ENCODE measurements at regions not wholly inside any gene's neighbourhood (a gene's known extent, or its start where the extent isn't known, plus 50 kb on each side); places are given as distances from the start of the nearest gene placed in this dataset.
"Not testable (repeated sequence)": the region's sequence is repeated elsewhere in the genome, so short reads cannot be mapped to it uniquely, and the experiment has no call there.

GRCh38 chr1:101567582-101568189 lies 330.9 kb downstream of the S1PR1 start:
- no peak for DNase-seq

GRCh38 chr1:101587741-101588140 lies 350.9 kb downstream of the S1PR1 start:
- DNase-seq: no peak

GRCh38 chr1:101588677-101589076 lies 351.9 kb downstream of the S1PR1 start:
- no peak for DNase-seq

GRCh38 chr1:101592845-101593244 lies 356.0 kb downstream of the S1PR1 start:
- no peak for DNase-seq

GRCh38 chr1:101595881-101596374 lies 359.1 kb downstream of the S1PR1 start:
- no peak for DNase-seq

GRCh38 chr1:101600615-101601014 lies 363.8 kb downstream of the S1PR1 start:
- not testable (repeated sequence) for DNase-seq

GRCh38 chr1:101603726-101604125 lies 366.9 kb downstream of the S1PR1 start:
- no peak for DNase-seq

GRCh38 chr1:101605878-101606277 lies 369.1 kb downstream of the S1PR1 start:
- no peak for DNase-seq

- no peak for DNase-seq
Observed at GRCh38 chr1:101613546-101613945, 376.7 kb downstream of the S1PR1 start.

GRCh38 chr1:101618900-101619299 lies 377.8 kb downstream of the OLFM3 start:
- DNase-seq: no peak

- no peak for DNase-seq
Observed at GRCh38 chr1:101632548-101633272, 364.0 kb downstream of the OLFM3 start.

GRCh38 chr1:101645810-101646209 lies 350.9 kb downstream of the OLFM3 start:
- no peak for DNase-seq

- no peak for DNase-seq
Observed at GRCh38 chr1:101652484-101652883, 344.2 kb downstream of the OLFM3 start.

- peak; percentile 35 for DNase-seq
Observed at GRCh38 chr1:101653482-101653946, 343.2 kb downstream of the OLFM3 start.

- no peak for DNase-seq
Observed at GRCh38 chr1:101664726-101665125, 332.0 kb downstream of the OLFM3 start.

GRCh38 chr1:101667761-101668160 lies 329.0 kb downstream of the OLFM3 start:
- DNase-seq: no peak

- no peak for DNase-seq
Observed at GRCh38 chr1:101683136-101683535, 313.6 kb downstream of the OLFM3 start.

- no peak for DNase-seq
Observed at GRCh38 chr1:101683561-101683960, 313.2 kb downstream of the OLFM3 start.

- DNase-seq: no peak
Observed at GRCh38 chr1:101697072-101697471, 299.7 kb downstream of the OLFM3 start.

- DNase-seq: no peak
Observed at GRCh38 chr1:101698681-101699080, 298.0 kb downstream of the OLFM3 start.

GRCh38 chr1:101704895-101705294 lies 291.8 kb downstream of the OLFM3 start:
- DNase-seq: no peak

- DNase-seq: no peak
Observed at GRCh38 chr1:101706366-101706765, 290.4 kb downstream of the OLFM3 start.

- no peak for DNase-seq
Observed at GRCh38 chr1:101709721-101710120, 287.0 kb downstream of the OLFM3 start.

- DNase-seq: no peak
Observed at GRCh38 chr1:101713760-101714159, 283.0 kb downstream of the OLFM3 start.
